ENCODE measurements at regions not wholly inside any gene's neighbourhood (a gene's known extent, or its start where the extent isn't known, plus 50 kb on each side); places are given as distances from the start of the nearest gene placed in this dataset.
"Not testable (repeated sequence)": the region's sequence is repeated elsewhere in the genome, so short reads cannot be mapped to it uniquely, and the experiment has no call there.

GRCh38 chr14:34147461-34147860 is 196.6 kb upstream of the EGLN3 start:
- H3K4me3 ChIP-seq = no peak overlapping the region
- 75% methylated on average over 2 of the region's 3 CpGs; no CpG with 5 or more reads in 1 of the 2 donors for WGBS, 2 donors (ENCODE audit: low coverage in 1 of 2)
- no peak overlapping the region for H3K27ac ChIP-seq
- no peaks in the 10 kb centered on the region for H3K36me3 ChIP-seq
- peaks cover 0 to 3% (median 0%) of the 10 kb centered on the region in 3 donors for H3K4me1 ChIP-seq
- ATAC-seq = no peak
- peaks cover 0 to 22% (median 0%) of the 10 kb centered on the region in 3 donors for H3K9me3 ChIP-seq
- H3K27me3 ChIP-seq = no peaks in the 10 kb centered on the region
- TF ChIP-seq POLR2A (IDR thresholded peaks at IDR 0.05) (no peak), CTCF (IDR thresholded peaks at IDR 0.05) (no peak), EP300 (IDR thresholded peaks at IDR 0.05) (no peak), POLR2AphosphoS5 (IDR thresholded peaks at IDR 0.05) (no peak)

GRCh38 chr14:34140127-34140526 is 189.3 kb upstream of the EGLN3 start:
- ATAC-seq, H3K27me3 ChIP-seq, H3K36me3 ChIP-seq, H3K4me3 ChIP-seq, H3K27ac ChIP-seq: not testable (repeated sequence)
- H3K4me1 ChIP-seq = peaks cover 0 to 14% (median 7%) of the 10 kb centered on the region in 3 donors
- peaks cover 0 to 36% (median 0%) of the 10 kb centered on the region in 3 donors for H3K9me3 ChIP-seq
- WGBS, 2 donors (ENCODE audit: low coverage in 1 of 2) = 30% methylated on average over 2 of the region's 6 CpGs; no CpG with 5 or more reads in 1 of the 2 donors

GRCh38 chr14:34139160-34140121 is 188.6 kb upstream of the EGLN3 start:
- H3K27me3 ChIP-seq, ATAC-seq, H3K36me3 ChIP-seq, H3K27ac ChIP-seq, H3K4me3 ChIP-seq: not testable (repeated sequence)
- Histone ChIP-seq H3K9me3 (peaks cover 0 to 29% (median 0%) of the 10 kb centered on the region in 3 donors), H3K4me1 (peaks cover 0 to 14% (median 7%) of the 10 kb centered on the region in 3 donors)
- 4% methylated on average over 5 of the region's 13 CpGs; no CpG with 5 or more reads in 1 of the 2 donors for WGBS, 2 donors (ENCODE audit: low coverage in 1 of 2)

- peaks cover 0 to 19% (median 0%) of the 10 kb centered on the region in 3 donors for H3K9me3 ChIP-seq
- no peaks in the 10 kb centered on the region for H3K27me3 ChIP-seq
- no peak overlapping the region for H3K27ac ChIP-seq
- H3K36me3 ChIP-seq = no peaks in the 10 kb centered on the region
- H3K4me1 ChIP-seq = peaks cover 0 to 14% (median 7%) of the 10 kb centered on the region in 3 donors
- no peak for TF ChIP-seq EP300 (IDR thresholded peaks at IDR 0.05)
- no peak for TF ChIP-seq POLR2A (IDR thresholded peaks at IDR 0.05)
- no peak for TF ChIP-seq POLR2AphosphoS5 (IDR thresholded peaks at IDR 0.05)
- TF ChIP-seq CTCF (IDR thresholded peaks at IDR 0.05) = no peak
- no peak overlapping the region for H3K4me3 ChIP-seq
- ATAC-seq = no peak
- 81 to 100% methylated on average over 1 to 4 of the region's 4 CpGs for WGBS, 2 donors (ENCODE audit: low coverage in 1 of 2)
Observed at GRCh38 chr14:34138175-34138574, 187.3 kb upstream of the EGLN3 start.

- no peak for ATAC-seq
- H3K9me3 ChIP-seq = peaks cover 0 to 11% (median 0%) of the 10 kb centered on the region in 3 donors
- no peaks in the 10 kb centered on the region for H3K36me3 ChIP-seq
- H3K4me1 ChIP-seq = peaks cover 0 to 14% (median 7%) of the 10 kb centered on the region in 3 donors
- no peak overlapping the region for H3K4me3 ChIP-seq
- no peak overlapping the region for H3K27ac ChIP-seq
- H3K27me3 ChIP-seq = no peaks in the 10 kb centered on the region
- TF ChIP-seq EP300 (IDR thresholded peaks at IDR 0.05) = no peak
- TF ChIP-seq POLR2A (IDR thresholded peaks at IDR 0.05) = no peak
- no peak for TF ChIP-seq CTCF (IDR thresholded peaks at IDR 0.05)
- TF ChIP-seq POLR2AphosphoS5 (IDR thresholded peaks at IDR 0.05) = no peak
- WGBS, 2 donors (ENCODE audit: low coverage in 1 of 2) = 81 to 100% methylated on average over 2 to 3 of the region's 3 CpGs
Observed at GRCh38 chr14:34137001-34137745, 186.3 kb upstream of the EGLN3 start.
